Activated naive CD8-positive, alpha-beta T cell treated with anti-CD3 and anti-CD28 coated beads, Interleukin-2, amount 50 U/mL, for 16 hours (primary cell): ENCODE measurements at regions not wholly inside any gene's neighbourhood (a gene's known extent, or its start where the extent isn't known, plus 50 kb on each side); places are given as distances from the start of the nearest gene placed in this dataset.

ENCODE experiments used
- DNase-seq: peaks from one replicate; pipeline ENCODE4 v3.0.0-alpha.2; 2020; ENCODE audit warnings: low read depth, low spot score

DNA sequence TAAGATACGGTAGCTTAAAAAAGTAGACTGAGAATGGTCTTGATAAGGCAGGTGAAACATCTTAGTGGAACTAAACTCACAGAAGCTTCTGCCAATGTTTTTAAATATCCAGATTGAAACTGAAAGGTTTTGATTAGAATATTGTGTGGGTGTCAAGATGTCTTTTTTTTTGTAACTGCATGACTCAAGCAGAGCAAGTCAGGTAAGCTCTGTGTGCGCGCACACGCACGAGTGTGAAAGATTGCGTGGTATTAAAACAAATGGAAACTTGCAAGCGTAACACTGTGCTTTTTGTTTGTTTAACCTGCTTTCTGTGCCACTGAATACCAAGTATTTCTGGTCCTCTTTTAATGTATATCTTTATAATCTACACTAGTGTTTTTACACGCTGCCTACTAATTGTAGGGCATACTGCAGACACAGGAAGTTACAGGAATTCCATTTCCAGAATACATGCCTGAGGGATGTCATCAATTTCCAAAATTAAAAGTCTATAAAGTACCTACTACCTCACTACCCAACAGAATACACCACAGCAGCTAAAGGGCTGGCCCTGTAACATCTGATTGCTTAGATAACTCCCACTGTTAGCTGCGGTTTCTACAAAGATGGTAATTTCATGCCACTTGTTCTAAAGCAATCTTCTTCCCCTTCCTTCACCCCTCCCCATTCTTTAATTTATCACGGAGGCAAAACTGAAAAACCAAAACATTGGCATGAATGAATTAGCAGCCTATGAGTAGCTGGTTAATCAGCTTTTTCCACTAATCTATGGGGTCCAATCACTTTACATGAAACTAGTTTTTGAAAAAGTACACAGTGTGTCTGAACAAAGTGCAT is 472.8 kb downstream of the SHQ1 start:
- peak; percentile 17 for DNase-seq

GRCh38 chr3:72373139-72373538 is 475.1 kb downstream of the SHQ1 start:
- no peak for DNase-seq

- no peak for DNase-seq
These were observed 476.1 kb downstream of the SHQ1 start for GRCh38 chr3:72372161-72372560.

DNA sequence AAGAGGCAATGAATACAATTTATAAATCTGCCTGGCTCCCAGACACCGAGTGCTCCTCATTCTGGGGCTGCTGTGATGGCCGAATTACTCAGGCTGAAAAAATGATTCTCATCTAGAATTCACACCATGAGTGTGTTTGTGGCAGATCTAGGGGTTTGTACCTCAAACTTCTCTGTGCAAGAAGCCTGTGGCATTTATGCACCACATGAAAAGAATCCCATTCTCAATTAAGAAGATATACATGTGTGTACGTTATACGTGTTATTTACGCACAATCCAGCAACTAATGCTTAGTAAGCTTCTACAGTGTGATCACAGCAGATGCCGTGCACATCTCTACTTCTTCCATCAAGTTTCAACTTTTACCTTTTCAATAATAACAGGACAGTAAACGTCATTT is 476.8 kb downstream of the SHQ1 start:
- DNase-seq: no peak

GRCh38 chr3:72370947-72371346 is 477.3 kb downstream of the SHQ1 start:
- DNase-seq: no peak

GRCh38 chr3:72369681-72370080 is 478.6 kb downstream of the SHQ1 start:
- DNase-seq: no peak

GRCh38 chr3:72368331-72368975 is 479.8 kb downstream of the SHQ1 start:
- no peak for DNase-seq

DNA sequence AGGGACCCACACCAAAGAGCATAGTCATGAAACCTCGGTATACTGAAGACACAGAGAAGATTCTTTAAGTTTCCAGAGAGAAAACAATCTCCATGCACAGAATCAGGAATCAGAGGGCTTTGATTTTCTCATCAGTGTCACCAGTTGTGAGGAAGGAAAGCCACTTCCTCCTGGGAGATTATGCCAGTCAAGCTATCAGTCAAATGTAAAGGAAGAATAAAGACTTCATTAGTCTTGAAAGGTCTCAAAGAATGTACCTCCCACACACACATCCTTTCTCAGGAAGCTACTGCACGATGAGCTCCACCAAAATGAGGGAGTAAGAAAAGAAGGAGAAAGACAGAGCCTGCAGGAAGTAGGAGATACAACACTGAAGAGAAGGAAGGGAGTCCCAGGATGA is 486.3 kb downstream of the SHQ1 start:
- no peak for DNase-seq

- no peak for DNase-seq
These were observed 488.5 kb downstream of the SHQ1 start for GRCh38 chr3:72359743-72360142.

DNA sequence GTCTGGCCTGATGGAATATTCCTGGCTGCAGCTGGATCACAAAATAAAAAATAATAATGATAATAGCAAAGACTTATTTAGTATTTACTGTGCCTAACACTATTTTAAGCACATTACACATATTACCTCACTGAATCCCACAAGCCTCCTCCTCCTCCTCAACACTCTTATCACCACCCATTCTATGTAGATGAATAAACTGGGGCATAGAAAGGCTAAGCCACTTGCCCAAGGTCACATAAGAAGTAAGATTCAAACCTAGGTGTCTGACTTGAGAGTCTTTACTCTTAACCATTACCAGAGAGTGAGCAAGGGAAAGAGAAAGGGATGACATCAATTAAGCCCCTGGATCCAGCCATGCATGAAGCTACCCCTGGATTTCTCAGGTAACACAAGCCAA is 493.1 kb downstream of the SHQ1 start:
- no peak for DNase-seq

- DNase-seq: no peak
These were observed 493.8 kb downstream of the SHQ1 start for GRCh38 chr3:72354486-72354885.

GRCh38 chr3:72353236-72354128 is 494.8 kb downstream of the SHQ1 start:
- no peak for DNase-seq

- DNase-seq: no peak
These were observed 496.1 kb downstream of the SHQ1 start for GRCh38 chr3:72352176-72352575.

GRCh38 chr3:72351536-72351935 is 496.7 kb downstream of the SHQ1 start:
- no peak for DNase-seq

DNA sequence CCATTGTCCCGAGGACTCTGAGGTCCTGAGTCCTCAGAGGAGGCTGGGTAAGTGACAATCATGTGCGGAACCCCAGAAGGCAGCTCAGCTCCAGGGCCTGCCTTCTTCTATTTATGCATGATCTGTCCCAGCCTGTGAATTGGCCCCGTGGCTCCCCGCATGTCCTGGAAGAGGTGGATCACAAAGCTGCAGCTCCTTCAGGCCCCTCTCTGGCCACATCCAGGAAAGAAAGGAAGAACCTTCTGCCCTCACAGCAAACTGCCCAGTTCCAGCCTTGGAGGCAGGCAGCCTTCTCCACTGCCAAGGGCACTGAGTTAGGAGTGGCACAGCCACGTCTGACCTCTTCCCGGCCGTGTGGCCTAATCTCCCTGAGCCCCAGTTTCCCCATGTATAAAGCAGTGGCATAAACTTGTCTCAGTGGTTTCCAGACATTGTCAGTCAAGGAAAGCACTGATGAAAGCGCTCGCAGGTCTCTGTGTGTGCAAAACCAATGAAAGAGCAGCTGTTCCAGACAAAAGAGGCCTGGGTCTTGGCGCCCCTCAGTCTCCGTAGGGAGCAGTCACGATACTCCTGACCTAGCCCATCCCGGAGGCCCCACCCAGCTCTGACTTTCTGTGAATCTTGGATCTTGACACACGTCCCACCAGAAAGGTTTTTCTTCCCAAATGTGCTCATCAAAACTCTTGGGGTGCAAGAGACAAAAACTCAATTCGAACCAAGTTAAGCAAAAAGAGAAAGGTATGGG is 497.3 kb downstream of the SHQ1 start:
- no peak for DNase-seq

GRCh38 chr3:72348357-72348756 is 499.9 kb downstream of the SHQ1 start:
- DNase-seq: no peak

DNA sequence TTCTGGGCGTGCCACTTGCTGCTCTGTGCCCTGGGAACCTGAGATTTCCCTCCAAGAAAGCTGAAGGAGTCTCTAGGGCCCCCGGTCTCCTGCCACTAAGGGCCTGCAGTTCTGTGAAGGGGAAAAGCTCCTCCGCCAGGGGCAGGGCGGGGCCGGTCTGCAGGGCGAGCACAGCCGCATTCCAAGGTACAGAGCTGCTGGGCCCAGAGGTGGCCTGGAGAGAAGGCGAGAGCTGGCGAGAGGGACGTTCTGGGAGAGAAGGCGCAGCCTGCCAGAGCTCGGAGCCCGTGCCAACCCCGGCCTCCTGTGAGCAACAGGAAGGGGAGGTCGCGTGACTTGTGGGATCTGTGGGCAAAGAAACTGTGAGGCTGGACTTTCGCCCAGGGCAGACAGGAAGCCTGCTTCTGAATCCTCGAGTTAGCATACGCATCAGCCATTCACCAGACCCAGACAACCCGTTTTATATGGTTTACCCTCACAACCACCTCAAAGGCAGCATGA is 500.4 kb downstream of the SHQ1 start:
- peak; percentile 15 for DNase-seq

DNA sequence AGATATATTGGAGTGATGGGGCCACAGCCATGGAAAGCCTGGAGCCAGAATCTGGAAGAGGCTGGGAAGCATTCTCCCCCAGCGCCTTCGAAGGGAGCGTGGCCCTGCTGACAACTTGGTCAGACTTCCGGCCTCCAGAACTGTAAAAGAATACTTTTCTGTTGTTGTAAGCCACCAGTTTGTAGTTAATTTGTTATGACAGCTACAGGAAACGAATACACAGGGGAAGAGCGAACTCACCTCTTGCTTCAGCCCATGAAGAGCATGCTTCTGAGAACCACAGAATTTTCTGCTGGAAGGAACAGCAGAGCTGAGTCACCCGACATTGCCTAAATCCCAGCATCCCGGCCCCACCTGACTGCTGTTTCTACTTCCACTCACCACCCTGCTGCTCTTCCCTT is 501.7 kb downstream of the SHQ1 start:
- DNase-seq: no peak

DNA sequence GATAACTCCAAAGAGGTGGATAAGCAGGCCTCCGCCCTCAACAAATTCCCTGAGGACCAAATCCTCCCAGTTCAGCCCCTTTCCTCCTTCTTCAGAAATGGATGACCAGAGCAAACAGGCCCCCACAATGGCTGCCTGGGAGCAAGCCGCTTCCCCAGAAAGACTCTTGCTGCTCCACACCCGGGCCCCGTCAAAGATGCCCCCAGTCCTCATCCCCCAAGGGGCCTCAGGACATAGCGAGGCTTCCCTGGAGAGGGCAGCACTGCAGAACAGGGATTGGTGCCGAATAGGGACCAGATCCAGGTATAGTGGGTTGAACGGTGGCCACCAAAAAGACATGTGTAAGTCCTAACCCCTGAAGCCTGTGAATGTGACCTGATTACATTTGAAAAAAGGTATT is 502.3 kb downstream of the SHQ1 start:
- no peak for DNase-seq

GRCh38 chr3:72345237-72345878 is 502.9 kb downstream of the SHQ1 start:
- no peak for DNase-seq

DNA sequence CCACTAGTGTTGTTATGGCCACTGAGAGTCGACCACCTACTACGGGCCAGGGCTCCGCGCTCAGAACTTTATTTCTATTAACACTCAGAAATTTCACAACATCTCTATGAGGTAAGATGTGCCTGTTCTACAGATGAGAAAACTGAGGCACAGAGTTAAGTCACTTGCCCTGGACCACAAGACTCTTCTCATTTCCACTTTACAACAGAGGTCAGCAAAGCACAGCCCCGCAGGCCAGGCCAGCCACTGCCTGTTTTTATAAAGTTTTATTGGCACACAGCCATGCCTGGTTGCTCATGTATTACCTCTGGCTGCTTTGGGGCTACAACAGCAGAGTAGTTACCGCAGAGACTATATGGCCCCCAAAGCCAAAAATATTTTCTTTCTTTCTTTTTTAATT is 503.6 kb downstream of the SHQ1 start:
- DNase-seq: no peak
